Retinal pigment epithelial cell (primary cell): ENCODE measurements at regions not wholly inside any gene's neighbourhood (a gene's known extent, or its start where the extent isn't known, plus 50 kb on each side); places are given as distances from the start of the nearest gene placed in this dataset.

Experiments used
- DNase-seq: peaks from one replicate; pipeline ENCODE4 v3.0.0-alpha.2; 2010; ENCODE audit warnings: low read depth
- H3K4me3 ChIP-seq: 2 replicates; pipeline ENCODE4 v1.5.1; 2011; ENCODE audit warnings: mild to moderate bottlenecking, low read length, control low read depth, moderate library complexity
- CTCF ChIP-seq: conservative IDR thresholded peaks from 2 replicates; pipeline ENCODE4 v1.5.1; 2011; ENCODE audit warnings: low read depth, low read length, control low read depth, inconsistent platforms

DNA sequence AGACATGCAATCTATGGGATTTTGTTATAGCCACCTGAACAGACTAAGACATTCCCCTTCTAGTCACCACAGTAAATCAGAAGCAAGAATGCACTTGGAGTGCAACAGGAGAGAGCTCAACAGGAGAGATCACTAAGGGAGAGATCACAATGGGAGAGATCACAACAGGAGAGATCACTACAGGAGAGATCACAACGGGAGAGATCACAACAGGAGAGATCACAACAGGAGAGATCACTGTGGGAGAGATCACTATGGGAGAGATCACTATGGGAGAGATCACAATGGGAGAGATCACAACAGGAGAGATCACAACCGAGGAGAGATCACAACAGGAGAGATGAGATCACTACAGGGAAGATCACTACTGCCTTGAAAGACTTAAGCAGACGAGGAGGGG, 238.5 kb upstream of the PITRM1 start:
- no peak overlapping the region for H3K4me3 ChIP-seq
- no peak for TF ChIP-seq CTCF
- DNase-seq: no peak

GRCh38 chr10:3409928-3410327, 237.3 kb upstream of the PITRM1 start:
- DNase-seq: no peak
- TF ChIP-seq CTCF: no peak
- no peak overlapping the region for H3K4me3 ChIP-seq

DNA sequence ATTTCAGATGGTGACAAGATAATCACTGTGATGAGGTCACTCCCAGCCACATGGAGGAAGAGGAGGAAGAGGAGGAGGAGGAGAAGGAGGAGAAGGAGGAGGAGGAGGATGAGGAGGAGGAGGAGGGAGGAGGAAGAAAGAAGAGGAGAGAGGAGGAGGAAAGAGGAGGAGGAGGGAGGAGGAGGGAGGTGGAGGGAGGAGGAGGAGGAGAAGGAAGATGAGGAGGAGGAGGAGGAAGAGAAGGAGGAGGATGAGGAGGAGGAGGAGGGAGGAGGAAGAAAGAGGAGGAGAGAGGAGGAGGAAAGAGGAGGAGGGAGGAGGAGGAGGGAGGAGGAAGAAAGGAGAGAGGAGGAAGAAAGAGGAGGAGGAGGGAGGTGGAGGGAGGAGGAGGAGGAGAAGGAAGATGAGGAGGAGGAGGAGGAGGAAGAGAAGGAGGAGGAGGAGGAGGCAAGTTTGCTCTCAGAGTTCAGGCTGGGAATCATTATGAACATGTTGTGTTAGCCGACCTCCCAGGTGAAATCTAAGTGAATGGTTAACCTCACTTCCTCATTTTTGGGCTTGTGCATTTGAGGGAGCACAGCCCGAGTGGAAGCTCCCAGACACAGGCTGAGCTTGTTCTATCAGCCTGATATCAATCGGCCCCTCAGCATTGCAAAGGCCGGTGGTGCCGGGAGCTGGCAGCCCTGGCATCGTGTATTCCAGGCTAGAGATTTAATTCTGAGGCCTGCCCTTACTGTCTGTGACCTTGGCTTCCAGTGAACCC, 236.2 kb upstream of the PITRM1 start:
- no peak overlapping the region for H3K4me3 ChIP-seq
- DNase-seq: no peak
- no peak for TF ChIP-seq CTCF

DNA sequence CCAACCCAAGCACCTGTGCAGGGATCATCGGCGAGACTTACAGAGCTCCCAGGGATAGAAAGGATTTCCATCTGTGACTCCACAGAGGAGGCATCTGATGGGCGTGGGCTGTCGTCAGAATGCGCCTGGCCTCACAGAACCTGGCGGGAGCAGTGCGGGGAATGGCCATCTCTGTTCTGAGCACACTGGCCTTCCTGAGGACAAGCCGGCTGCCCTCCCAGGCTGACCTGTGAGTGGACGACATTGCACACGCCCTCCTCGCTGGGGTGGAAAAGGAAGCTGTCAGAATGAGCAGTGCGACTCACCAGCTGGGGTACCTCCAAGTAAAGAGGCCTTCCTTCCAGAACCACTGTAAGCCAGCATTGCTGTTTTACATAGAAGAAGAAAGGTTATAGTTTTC, 234.6 kb upstream of the PITRM1 start:
- DNase-seq: no peak
- no peak overlapping the region for H3K4me3 ChIP-seq
- TF ChIP-seq CTCF: no peak

DNA sequence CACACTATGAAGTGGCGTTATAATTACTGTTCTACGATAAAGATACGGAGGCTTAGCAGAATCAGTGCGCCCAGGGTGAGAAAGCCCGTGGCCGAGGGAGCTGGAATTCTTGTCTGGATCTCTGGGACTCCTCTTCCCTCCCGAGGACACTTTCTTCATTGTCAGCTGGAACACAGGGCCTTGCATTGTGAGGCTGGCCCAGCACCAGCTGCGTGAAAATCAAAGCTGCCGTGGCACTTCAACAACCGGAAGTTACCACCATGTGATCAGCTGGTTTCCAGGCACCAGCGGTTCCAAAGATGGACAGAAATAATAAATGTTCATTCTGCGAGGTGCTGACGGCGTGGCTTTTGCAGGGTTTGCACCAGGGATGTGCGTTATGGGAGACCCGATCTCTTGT, 234.0 kb upstream of the PITRM1 start:
- no peak for TF ChIP-seq CTCF
- no peak overlapping the region for H3K4me3 ChIP-seq
- DNase-seq: no peak

DNA sequence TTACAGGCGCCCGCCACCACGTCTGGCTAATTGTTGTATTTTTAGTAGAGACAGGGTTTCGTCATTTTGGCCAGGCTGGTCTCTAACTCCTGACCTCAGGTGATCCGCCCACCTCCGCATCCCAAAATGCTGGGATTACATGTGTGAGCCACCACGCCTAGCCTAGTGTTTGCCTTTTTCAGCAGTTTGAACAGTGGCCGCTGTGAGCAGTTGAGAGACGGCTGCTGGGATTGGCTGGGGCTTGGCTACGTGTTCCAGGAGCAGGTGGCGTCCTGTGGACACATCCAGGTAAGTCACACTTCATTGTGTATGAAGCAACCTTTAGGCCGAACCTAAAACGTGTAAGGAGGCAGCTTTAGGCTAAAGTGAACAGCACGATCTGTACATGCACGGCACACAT, 231.8 kb upstream of the PITRM1 start:
- no peak for DNase-seq
- H3K4me3 ChIP-seq: no peak overlapping the region
- TF ChIP-seq CTCF: no peak

- no peak for DNase-seq
- no peak for TF ChIP-seq CTCF
- H3K4me3 ChIP-seq: no peak overlapping the region
These were observed 229.7 kb upstream of the PITRM1 start for GRCh38 chr10:3402187-3402751.
